ENCODE measurements at regions not wholly inside any gene's neighbourhood (a gene's known extent, or its start where the extent isn't known, plus 50 kb on each side); places are given as distances from the start of the nearest gene placed in this dataset.

GRCh38 chr5:43854697-43855292, 251.8 kb downstream of the NNT start:
- no peak overlapping the region for H3K4me3 Mint-ChIP-seq
- CTCF ChIA-PET = no interaction called here

DNA sequence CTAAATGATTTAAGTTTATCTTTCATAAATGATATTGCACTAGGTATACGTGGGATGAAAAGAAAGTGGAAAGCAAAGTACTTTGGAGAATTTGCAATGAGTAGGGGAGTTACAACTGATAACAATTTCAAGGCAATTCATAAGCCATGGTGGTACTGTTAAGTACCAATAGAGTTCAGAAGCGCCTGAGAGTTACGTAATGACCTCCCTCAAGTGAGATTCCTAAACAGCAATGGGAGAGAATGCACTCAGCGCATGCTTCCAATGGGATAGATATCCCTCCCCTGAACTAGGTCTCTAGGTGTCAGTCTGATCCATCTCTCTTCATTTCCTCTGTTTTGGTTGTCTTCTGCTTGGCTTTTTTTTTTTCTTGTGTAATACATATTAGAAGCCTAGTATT, 249.3 kb downstream of the NNT start:
- H3K4me1 Mint-ChIP-seq (ENCODE audit: low read depth) = no peaks in the 10 kb centered on the region
- no peaks in the 10 kb centered on the region for H3K36me3 Mint-ChIP-seq (ENCODE audit: low read depth)
- ATAC-seq (ENCODE audit: poor library complexity) (no peak), DNase-seq (no peak)
- H3K9me3 Mint-ChIP-seq = no peaks in the 10 kb centered on the region
- H3K4me3 Mint-ChIP-seq = no peak overlapping the region
- Histone ChIP-seq H3K36me3 (ENCODE audit: insufficient read depth, low read length) (no peaks in the 10 kb centered on the region), H3K4me3 (ENCODE audit: low read length) (no peak overlapping the region), H3K4me1 (ENCODE audit: insufficient read depth, low read length) (no peaks in the 10 kb centered on the region), H3K27me3 (ENCODE audit: control insufficient read depth in 1 of 2, insufficient read depth in 2 of 2, low read length in 2 of 2) (no peaks in the 10 kb centered on the region), H3K27ac (ENCODE audit: low read depth in 1 of 2, low read length in 2 of 2) (no peak overlapping the region), H3K9me3 (ENCODE audit: control insufficient read depth in 1 of 2, insufficient read depth in 1 of 2, low read length in 2 of 2) (no peaks in the 10 kb centered on the region)
- no peaks in the 10 kb centered on the region for H3K27me3 Mint-ChIP-seq
- TF ChIP-seq, protein P1, sequence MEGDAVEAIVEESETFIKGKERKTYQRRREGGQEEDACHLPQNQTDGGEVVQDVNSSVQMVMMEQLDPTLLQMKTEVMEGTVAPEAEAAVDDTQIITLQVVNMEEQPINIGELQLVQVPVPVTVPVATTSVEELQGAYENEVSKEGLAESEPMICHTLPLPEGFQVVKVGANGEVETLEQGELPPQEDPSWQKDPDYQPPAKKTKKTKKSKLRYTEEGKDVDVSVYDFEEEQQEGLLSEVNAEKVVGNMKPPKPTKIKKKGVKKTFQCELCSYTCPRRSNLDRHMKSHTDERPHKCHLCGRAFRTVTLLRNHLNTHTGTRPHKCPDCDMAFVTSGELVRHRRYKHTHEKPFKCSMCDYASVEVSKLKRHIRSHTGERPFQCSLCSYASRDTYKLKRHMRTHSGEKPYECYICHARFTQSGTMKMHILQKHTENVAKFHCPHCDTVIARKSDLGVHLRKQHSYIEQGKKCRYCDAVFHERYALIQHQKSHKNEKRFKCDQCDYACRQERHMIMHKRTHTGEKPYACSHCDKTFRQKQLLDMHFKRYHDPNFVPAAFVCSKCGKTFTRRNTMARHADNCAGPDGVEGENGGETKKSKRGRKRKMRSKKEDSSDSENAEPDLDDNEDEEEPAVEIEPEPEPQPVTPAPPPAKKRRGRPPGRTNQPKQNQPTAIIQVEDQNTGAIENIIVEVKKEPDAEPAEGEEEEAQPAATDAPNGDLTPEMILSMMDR (IDR thresholded peaks at IDR 0.05) = no peak
- CTCF ChIA-PET = no interaction called here
- no peak overlapping the region for H3K27ac Mint-ChIP-seq
- POLR2A ChIA-PET = no interaction called here
- intact Hi-C loops (cut with DNase I, micrococcal nuclease) = no loop called here

More at GRCh38 chr5:43854697-43855292, 251.8 kb downstream of the NNT start:
- no peak for ATAC-seq (ENCODE audit: poor library complexity)
- intact Hi-C loops (cut with DNase I, micrococcal nuclease) = no loop called here
- Mint-ChIP-seq H3K9me3 (no peaks in the 10 kb centered on the region), H3K36me3 (ENCODE audit: low read depth) (no peaks in the 10 kb centered on the region), H3K27me3 (no peaks in the 10 kb centered on the region), H3K27ac (no peak overlapping the region), H3K4me1 (ENCODE audit: low read depth) (no peaks in the 10 kb centered on the region)
- no peaks in the 10 kb centered on the region for H3K9me3 ChIP-seq (ENCODE audit: control insufficient read depth in 1 of 2, insufficient read depth in 1 of 2, low read length in 2 of 2)
- H3K27ac ChIP-seq (ENCODE audit: low read depth in 1 of 2, low read length in 2 of 2) = no peak overlapping the region
- H3K4me3 ChIP-seq (ENCODE audit: low read length) = no peak overlapping the region
- no peak for DNase-seq
- H3K36me3 ChIP-seq (ENCODE audit: insufficient read depth, low read length) = no peaks in the 10 kb centered on the region
- TF ChIP-seq, protein P1 (IDR thresholded peaks at IDR 0.05) = no peak
- no peaks in the 10 kb centered on the region for H3K27me3 ChIP-seq (ENCODE audit: control insufficient read depth in 1 of 2, insufficient read depth in 2 of 2, low read length in 2 of 2)
- POLR2A ChIA-PET = no interaction called here
- no peaks in the 10 kb centered on the region for H3K4me1 ChIP-seq (ENCODE audit: insufficient read depth, low read length)

DNA sequence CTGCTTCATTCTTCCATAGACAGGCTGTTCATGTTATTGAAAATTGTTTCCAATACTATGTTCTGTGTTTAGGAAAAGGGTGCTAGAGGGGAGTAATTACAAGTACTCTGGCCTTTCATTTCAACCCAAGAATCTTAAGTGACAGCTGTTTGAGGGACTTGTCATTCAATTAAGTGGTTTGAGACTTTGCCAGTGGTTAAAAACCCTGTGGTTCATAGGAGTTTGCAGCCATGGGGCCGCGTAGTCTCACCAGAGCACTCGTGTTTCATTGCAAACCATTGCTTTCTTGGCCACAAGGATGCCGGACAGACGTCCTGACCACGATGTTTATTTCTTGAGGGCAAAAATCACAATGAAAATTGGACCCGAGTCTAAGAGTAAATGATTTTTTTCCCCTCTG, 248.8 kb downstream of the NNT start:
- ChIA-PET CTCF (no interaction called here), POLR2A (no interaction called here)
- no peak for ATAC-seq (ENCODE audit: poor library complexity)

More for the DNA sequence above, 248.8 kb downstream of the NNT start:
- no peak overlapping the region for H3K27ac ChIP-seq (ENCODE audit: low read depth in 1 of 2, low read length in 2 of 2)
- Mint-ChIP-seq H3K4me3 (no peak overlapping the region), H3K36me3 (ENCODE audit: low read depth) (no peaks in the 10 kb centered on the region), H3K27me3 (no peaks in the 10 kb centered on the region), H3K9me3 (no peaks in the 10 kb centered on the region), H3K4me1 (ENCODE audit: low read depth) (no peaks in the 10 kb centered on the region), H3K27ac (no peak overlapping the region)
- no peaks in the 10 kb centered on the region for H3K36me3 ChIP-seq (ENCODE audit: insufficient read depth, low read length)
- DNase-seq = no peak
- no peaks in the 10 kb centered on the region for H3K4me1 ChIP-seq (ENCODE audit: insufficient read depth, low read length)
- intact Hi-C loops (cut with DNase I, micrococcal nuclease) = no loop called here
- no peak overlapping the region for H3K4me3 ChIP-seq (ENCODE audit: low read length)
- TF ChIP-seq, protein P1 (IDR thresholded peaks at IDR 0.05) = no peak
- no peaks in the 10 kb centered on the region for H3K27me3 ChIP-seq (ENCODE audit: control insufficient read depth in 1 of 2, insufficient read depth in 2 of 2, low read length in 2 of 2)
- H3K9me3 ChIP-seq (ENCODE audit: control insufficient read depth in 1 of 2, insufficient read depth in 1 of 2, low read length in 2 of 2) = no peaks in the 10 kb centered on the region
